ENCODE measurements at regions not wholly inside any gene's neighbourhood (a gene's known extent, or its start where the extent isn't known, plus 50 kb on each side); places are given as distances from the start of the nearest gene placed in this dataset.
A peak's percentile ranks its signal among the peaks of the same experiment; 100 is the strongest.

- FAIRE-seq: no peak
Measured at GRCh38 chr20:60659240-60659639, 592.8 kb upstream of the CDH4 start.

GRCh38 chr20:60662307-60662706 lies 589.8 kb upstream of the CDH4 start:
- no peak for FAIRE-seq

GRCh38 chr20:60664106-60664505 lies 588.0 kb upstream of the CDH4 start:
- FAIRE-seq: no peak

- no peak for FAIRE-seq
Measured at GRCh38 chr20:60667641-60668040, 584.4 kb upstream of the CDH4 start.

GRCh38 chr20:60669211-60669610 lies 582.9 kb upstream of the CDH4 start:
- FAIRE-seq: no peak

GRCh38 chr20:60676011-60676410 lies 576.0 kb upstream of the CDH4 start:
- no peak for FAIRE-seq

- peak; percentile 68 for FAIRE-seq
Measured at GRCh38 chr20:60677819-60678218, 574.2 kb upstream of the CDH4 start.

- no peak for FAIRE-seq
Measured at GRCh38 chr20:60680554-60680953, 571.5 kb upstream of the CDH4 start.

GRCh38 chr20:60687213-60687612 lies 564.8 kb upstream of the CDH4 start:
- FAIRE-seq: no peak

- FAIRE-seq: no peak
Measured at GRCh38 chr20:60690771-60691170, 561.3 kb upstream of the CDH4 start.

- FAIRE-seq: no peak
Measured at GRCh38 chr20:60691966-60692615, 560.0 kb upstream of the CDH4 start.

- no peak for FAIRE-seq
Measured at GRCh38 chr20:60693496-60694133, 558.4 kb upstream of the CDH4 start.

GRCh38 chr20:60694763-60695162 lies 557.3 kb upstream of the CDH4 start:
- no peak for FAIRE-seq

- FAIRE-seq: no peak
Measured at GRCh38 chr20:60695226-60696000, 556.6 kb upstream of the CDH4 start.

- no peak for FAIRE-seq
Measured at GRCh38 chr20:60697252-60697651, 554.8 kb upstream of the CDH4 start.

GRCh38 chr20:60700728-60701127 lies 551.3 kb upstream of the CDH4 start:
- FAIRE-seq: no peak

- no peak for FAIRE-seq
Measured at GRCh38 chr20:60704147-60704546, 547.9 kb upstream of the CDH4 start.

GRCh38 chr20:60713396-60713795 lies 538.7 kb upstream of the CDH4 start:
- no peak for FAIRE-seq

- FAIRE-seq: no peak
Measured at GRCh38 chr20:60715172-60715571, 536.9 kb upstream of the CDH4 start.

- FAIRE-seq: no peak
Measured at GRCh38 chr20:60718743-60719480, 533.1 kb upstream of the CDH4 start.

GRCh38 chr20:60725311-60725906 lies 526.7 kb upstream of the CDH4 start:
- no peak for FAIRE-seq

- no peak for FAIRE-seq
Measured at GRCh38 chr20:60727425-60727824, 524.6 kb upstream of the CDH4 start.

- FAIRE-seq: no peak
Measured at GRCh38 chr20:60728705-60729104, 523.4 kb upstream of the CDH4 start.

All from islet of Langerhans (tissue), 1 donor.